LNCaP clone FGC (cell line): ENCODE measurements at regions not wholly inside any gene's neighbourhood (a gene's known extent, or its start where the extent isn't known, plus 50 kb on each side); places are given as distances from the start of the nearest gene placed in this dataset.
A peak's percentile ranks its signal among the peaks of the same experiment; 100 is the strongest.

ENCODE experiments used
- DNase-seq: peaks from one replicate; pipeline ENCODE4 v3.0.0-alpha.2; 2011; ENCODE audit warnings: low read depth
- H3K4me3 ChIP-seq: 2 replicates; pipeline ENCODE4 v1.5.1; 2011; ENCODE audit warnings: mild to moderate bottlenecking, low read depth, low read length, control low read depth
- TF ChIP-seq, protein P1 (sequence below): IDR thresholded peaks from 2 replicates; pipeline ENCODE4 v1.5.1; 2012; ENCODE audit warnings: mild to moderate bottlenecking; ENCODE audit not compliant: control insufficient read depth, insufficient read depth; ENCODE audit errors: extremely low read depth

DNA sequence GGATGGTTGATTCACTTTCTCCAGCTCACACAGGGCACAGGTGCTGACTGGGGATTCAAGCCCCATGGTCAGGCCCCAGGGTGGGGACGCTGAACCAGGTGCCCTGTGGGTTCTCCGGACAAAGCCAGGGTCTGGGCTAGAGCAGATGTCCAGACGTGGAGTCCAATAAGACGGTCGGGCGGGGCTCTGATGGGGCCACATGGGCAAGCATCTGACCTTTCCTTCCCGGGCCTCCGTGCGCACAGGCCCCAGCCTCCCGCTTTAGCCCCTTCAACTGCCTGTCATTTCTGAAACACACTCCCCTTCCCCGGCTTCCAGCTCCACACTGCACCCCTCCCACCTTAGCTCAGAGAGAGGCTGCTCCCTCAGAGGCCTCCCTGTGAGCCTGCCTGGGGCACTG is 153.0 kb upstream of the PPP2R2D start:
- DNase-seq = no peak
- TF ChIP-seq, protein P1, sequence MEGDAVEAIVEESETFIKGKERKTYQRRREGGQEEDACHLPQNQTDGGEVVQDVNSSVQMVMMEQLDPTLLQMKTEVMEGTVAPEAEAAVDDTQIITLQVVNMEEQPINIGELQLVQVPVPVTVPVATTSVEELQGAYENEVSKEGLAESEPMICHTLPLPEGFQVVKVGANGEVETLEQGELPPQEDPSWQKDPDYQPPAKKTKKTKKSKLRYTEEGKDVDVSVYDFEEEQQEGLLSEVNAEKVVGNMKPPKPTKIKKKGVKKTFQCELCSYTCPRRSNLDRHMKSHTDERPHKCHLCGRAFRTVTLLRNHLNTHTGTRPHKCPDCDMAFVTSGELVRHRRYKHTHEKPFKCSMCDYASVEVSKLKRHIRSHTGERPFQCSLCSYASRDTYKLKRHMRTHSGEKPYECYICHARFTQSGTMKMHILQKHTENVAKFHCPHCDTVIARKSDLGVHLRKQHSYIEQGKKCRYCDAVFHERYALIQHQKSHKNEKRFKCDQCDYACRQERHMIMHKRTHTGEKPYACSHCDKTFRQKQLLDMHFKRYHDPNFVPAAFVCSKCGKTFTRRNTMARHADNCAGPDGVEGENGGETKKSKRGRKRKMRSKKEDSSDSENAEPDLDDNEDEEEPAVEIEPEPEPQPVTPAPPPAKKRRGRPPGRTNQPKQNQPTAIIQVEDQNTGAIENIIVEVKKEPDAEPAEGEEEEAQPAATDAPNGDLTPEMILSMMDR = no peak
- no peak overlapping the region for H3K4me3 ChIP-seq

DNA sequence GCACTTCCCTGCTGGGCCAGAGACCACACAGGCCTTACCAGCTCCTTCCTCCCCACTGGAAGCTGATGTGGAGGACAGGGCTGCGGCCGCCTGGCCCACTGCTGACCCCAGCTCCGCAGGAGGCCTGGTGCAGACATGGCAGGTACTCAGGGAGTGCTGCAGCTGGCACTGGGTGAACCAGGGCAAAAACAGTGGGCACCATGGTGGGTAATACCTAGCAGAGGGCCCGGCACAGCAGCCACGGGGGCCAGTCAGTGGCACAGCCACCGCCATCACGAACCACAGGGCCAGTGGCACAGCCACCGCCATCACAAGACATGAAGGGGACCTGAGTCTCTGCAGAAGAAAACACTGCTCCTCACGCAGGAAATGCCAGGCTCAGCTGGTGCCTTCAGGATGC is 152.6 kb upstream of the PPP2R2D start:
- DNase-seq = no peak
- TF ChIP-seq, protein P1 = no peak
- no peak overlapping the region for H3K4me3 ChIP-seq

DNA sequence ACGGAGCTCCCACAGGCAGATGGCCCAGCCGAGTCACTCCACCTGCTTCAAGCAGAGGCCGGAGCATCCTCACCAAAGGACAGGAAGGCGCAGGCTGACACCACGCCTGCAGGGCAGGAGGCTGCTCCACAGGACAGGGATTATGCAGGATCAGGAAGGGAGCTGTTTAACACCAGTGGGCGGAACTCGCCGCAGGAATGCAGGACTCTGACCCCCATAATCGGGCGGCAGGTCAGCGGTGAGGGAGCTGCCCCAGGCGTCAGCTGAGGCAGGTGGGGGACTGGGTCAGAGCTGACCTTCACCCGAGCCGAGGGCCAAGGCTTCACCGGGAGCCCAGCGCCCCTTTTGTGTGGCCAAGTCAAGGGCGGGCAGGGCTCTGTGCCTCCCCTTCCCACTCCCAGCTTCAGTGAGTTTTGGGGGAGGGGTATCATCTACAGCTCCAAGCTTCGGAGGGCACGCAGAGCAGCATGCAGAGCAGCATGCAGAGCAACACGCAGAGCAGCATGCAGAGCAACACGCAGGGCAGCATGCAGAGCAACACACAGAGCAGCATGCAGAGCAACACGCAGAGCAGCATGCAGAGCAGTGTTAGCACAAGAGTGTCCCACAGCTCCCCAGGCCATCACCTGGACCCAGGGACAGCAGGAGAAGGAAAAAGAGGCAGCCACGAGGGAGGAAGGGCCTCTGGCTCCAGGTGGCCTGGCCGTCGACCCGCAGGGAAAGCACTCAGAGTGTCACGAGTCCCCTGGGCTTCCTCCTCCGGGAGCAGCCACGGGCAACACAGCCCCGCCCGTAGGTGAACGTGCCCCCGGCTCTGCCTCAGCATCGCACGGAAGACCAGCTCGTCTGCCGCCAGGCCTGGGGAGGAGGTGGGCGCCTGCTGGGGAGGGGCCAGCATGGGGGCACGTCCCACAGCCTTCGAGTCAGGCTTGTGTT is 151.7 kb upstream of the PPP2R2D start:
- DNase-seq = no peak
- H3K4me3 ChIP-seq = no peak overlapping the region
- TF ChIP-seq, protein P1 = no peak

DNA sequence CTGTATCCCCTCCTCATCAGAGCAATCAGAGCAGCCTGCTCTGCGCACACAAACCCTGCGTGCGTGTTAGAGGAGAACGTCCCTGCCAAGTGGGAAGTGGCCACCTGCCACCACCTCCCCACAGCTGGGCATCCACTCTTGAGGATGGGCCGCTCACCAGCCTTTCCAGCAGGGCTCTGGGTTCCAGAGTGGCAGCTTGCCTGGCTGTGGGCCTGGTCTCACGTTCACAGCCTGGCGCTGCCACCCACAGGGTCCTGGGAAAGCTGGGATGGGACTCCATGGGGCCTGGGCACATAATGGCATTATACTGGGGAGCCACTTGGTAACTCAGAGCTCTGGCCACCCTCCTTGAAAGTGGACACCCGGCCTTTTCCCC is 151.1 kb upstream of the PPP2R2D start:
- TF ChIP-seq, protein P1 = no peak
- DNase-seq = no peak
- no peak overlapping the region for H3K4me3 ChIP-seq

DNA sequence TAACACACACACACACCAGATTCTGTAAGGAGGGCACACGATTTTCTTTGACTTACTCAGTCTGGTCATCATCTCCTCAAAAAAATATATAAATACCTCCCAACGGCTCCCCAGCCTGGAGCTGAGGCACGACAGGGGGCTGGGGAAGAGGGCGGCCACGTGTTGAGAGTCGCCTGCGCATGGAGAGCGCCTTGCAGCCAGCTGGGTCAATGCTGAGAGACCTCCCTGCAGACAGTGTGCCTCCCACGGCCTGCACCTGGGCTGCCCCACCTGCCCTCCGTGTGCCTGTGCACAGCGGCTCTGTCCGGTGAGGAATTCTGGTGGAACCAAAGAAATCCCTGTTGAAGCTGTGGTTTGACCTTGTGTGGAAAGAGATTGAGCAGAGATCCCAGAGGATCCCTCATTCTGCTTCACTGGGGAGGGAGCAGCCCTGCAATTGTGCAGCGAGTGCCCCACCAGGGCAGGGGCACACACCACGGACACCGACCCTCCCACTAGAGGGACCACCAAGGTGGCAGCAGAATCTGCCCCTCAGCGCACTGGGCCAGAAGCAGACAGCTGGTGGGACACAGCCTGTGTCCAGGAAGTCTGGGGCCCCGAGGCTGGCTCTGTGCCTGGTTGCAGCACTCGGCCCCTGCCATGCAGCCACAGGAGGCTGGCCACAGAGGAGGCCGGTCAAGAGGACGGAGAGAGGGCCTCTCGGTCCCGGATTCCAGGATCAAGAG is 150.5 kb upstream of the PPP2R2D start:
- H3K4me3 ChIP-seq = no peak overlapping the region
- no peak for DNase-seq
- TF ChIP-seq, protein P1 = no peak

DNA sequence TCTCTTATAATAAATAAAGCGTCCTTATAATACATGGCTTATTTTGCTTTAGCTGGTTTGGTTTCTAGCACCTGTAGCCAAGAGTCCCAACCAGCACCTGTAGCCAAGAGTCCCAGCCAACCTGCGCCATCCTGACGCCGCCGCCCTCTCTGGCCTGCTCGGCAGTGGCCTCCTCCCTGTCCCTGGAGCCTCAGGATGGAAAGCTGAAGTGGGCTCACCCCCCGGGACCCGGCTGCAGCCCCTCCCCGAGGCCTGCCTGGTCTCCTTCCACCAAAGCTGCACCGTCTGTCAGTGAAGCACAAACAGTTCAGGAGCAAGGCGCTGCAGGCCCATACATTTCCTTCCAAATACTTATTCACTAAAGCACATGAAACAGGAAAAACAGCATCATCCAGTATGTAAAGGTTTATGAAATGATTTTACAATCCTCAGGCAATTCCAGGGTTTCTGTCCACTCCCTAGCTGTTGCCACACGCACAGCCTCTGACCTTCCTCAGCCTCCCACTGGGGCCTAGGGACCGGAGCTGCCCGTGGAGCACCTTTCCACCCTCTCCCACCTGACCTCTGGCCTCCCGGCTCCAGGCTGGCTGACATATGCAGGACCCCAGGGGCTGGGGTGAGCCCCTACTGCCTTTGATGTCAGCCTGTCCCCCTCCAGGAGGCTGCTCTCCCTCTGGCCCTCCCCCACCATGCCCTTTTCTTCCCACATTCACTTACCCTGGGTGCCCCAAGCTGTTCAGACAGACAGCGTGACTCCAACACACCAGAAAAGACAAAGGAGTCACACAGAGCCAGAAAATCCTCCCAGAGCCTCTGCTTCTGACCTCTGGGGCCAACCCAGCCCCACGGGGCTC is 149.6 kb upstream of the PPP2R2D start:
- H3K4me3 ChIP-seq = no peak overlapping the region
- TF ChIP-seq, protein P1 = no peak
- DNase-seq = peak; percentile 33
